KG1 (cell line): ENCODE measurements at regions not wholly inside any gene's neighbourhood (a gene's known extent, or its start where the extent isn't known, plus 50 kb on each side); places are given as distances from the start of the nearest gene placed in this dataset.
"Not testable (repeated sequence)": the region's sequence is repeated elsewhere in the genome, so short reads cannot be mapped to it uniquely, and the experiment has no call there.

ENCODE experiments used
- DNase-seq: peaks from one replicate; lab custom pipeline; 2025; lab: John Stamatoyannopoulos, UW

GRCh38 chr5:17978954-17979353, 344.7 kb downstream of the TAF11L14 start:
- no peak for DNase-seq

GRCh38 chr5:17982626-17983025, 348.4 kb downstream of the TAF11L14 start:
- DNase-seq = not testable (repeated sequence)

- DNase-seq = no peak
Measured at GRCh38 chr5:17989036-17989435, 354.8 kb downstream of the TAF11L14 start.

- no peak for DNase-seq
Measured at GRCh38 chr5:17989567-17990563, 355.6 kb downstream of the TAF11L14 start.

- DNase-seq = no peak
Measured at GRCh38 chr5:17991775-17992174, 357.5 kb downstream of the TAF11L14 start.

- no peak for DNase-seq
Measured at GRCh38 chr5:17992291-17992690, 358.0 kb downstream of the TAF11L14 start.

- DNase-seq = no peak
Measured at GRCh38 chr5:17995997-17996396, 361.7 kb downstream of the TAF11L14 start.

GRCh38 chr5:17999858-18000257, 365.6 kb downstream of the TAF11L14 start:
- no peak for DNase-seq

- DNase-seq = peak; percentile 28
Measured at GRCh38 chr5:18000744-18001143, 366.5 kb downstream of the TAF11L14 start.

- no peak for DNase-seq
Measured at GRCh38 chr5:18003312-18003711, 369.1 kb downstream of the TAF11L14 start.

GRCh38 chr5:18003784-18004183, 369.5 kb downstream of the TAF11L14 start:
- DNase-seq = no peak

- not testable (repeated sequence) for DNase-seq
Measured at GRCh38 chr5:18006235-18006634, 372.0 kb downstream of the TAF11L14 start.

- DNase-seq = no peak
Measured at GRCh38 chr5:18008940-18009339, 374.7 kb downstream of the TAF11L14 start.

- DNase-seq = no peak
Measured at GRCh38 chr5:18010053-18010452, 375.8 kb downstream of the TAF11L14 start.

- DNase-seq = no peak
Measured at GRCh38 chr5:18018472-18018871, 384.2 kb downstream of the TAF11L14 start.

- DNase-seq = no peak
Measured at GRCh38 chr5:18023275-18023674, 389.0 kb downstream of the TAF11L14 start.

- no peak for DNase-seq
Measured at GRCh38 chr5:18023986-18024385, 389.7 kb downstream of the TAF11L14 start.

- DNase-seq = no peak
Measured at GRCh38 chr5:18024542-18024941, 390.3 kb downstream of the TAF11L14 start.

GRCh38 chr5:18027241-18027867, 393.1 kb downstream of the TAF11L14 start:
- DNase-seq = no peak

GRCh38 chr5:18028036-18028435, 393.8 kb downstream of the TAF11L14 start:
- no peak for DNase-seq

GRCh38 chr5:18032744-18033143, 398.5 kb downstream of the TAF11L14 start:
- DNase-seq = no peak

GRCh38 chr5:18036531-18036930, 402.3 kb downstream of the TAF11L14 start:
- no peak for DNase-seq

GRCh38 chr5:18037718-18038117, 403.5 kb downstream of the TAF11L14 start:
- no peak for DNase-seq
